Type B pancreatic cell (in vitro differentiated cells): ENCODE measurements at regions not wholly inside any gene's neighbourhood (a gene's known extent, or its start where the extent isn't known, plus 50 kb on each side); places are given as distances from the start of the nearest gene placed in this dataset.

ENCODE experiments used
- DNase-seq: peaks from one replicate; pipeline ENCODE4 v3.0.0; 2021; ENCODE audit warnings: mixed read lengths; ENCODE audit not compliant: unreplicated experiment; ENCODE audit errors: extremely low spot score
- H3K27ac Mint-ChIP-seq: 2 replicates; pipeline ENCODE4 v1.8.0; 2021; ENCODE audit warnings: mild to moderate bottlenecking, mixed read lengths
- H3K27me3 Mint-ChIP-seq: 2 replicates; pipeline ENCODE4 v1.8.0; 2021; ENCODE audit warnings: mixed read lengths
- H3K36me3 Mint-ChIP-seq: 2 replicates; pipeline ENCODE4 v1.8.0; 2021; ENCODE audit warnings: mixed read lengths
- H3K4me1 Mint-ChIP-seq: one replicate; pipeline ENCODE4 v1.8.0; 2021; ENCODE audit warnings: mixed read lengths; ENCODE audit not compliant: unreplicated experiment
- H3K4me3 Mint-ChIP-seq: 2 replicates; pipeline ENCODE4 v1.8.0; 2021; ENCODE audit warnings: mild to moderate bottlenecking, mixed read lengths
- H3K9me3 Mint-ChIP-seq: 2 replicates; pipeline ENCODE4 v1.8.0; 2021; ENCODE audit warnings: mixed read lengths
- TF ChIP-seq, protein P1 (sequence below): fragments of 200-600 bp; sonication (generic); conservative IDR thresholded peaks from 2 replicates; pipeline ENCODE4 v1.5.0; 2021; ENCODE audit warnings: antibody characterized with exemption, mild to moderate bottlenecking

DNA sequence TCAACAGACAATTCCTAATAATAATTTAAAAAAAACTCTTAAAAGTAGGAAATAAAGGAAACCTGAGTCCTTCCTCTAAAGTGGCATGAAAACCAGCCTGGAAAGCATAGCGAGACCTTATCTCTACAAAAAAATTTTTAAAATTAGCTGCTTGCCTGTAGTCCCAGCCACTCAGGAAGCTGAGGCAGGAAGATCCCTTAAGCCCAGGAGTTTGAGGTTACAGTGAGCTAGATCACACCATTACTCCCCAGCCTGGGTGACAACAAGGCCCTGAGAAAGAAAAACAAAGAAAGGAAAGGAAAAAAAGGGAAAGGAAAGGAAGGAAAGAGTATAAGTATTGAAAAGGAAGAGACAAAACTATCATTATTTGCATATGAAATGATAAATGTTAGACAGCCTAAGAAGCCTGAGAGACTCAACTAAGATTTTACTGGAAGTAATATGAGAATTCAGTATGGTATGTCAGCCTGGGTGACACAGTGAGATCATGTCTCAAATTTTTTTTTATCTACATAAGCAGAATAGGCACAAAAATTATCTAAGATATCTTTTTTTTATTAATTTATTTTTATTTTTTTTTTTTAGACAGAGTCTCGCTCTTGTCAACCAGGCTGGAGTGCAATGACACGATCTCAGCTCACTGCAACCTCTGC, 113.0 kb downstream of the GOSR1 start:
- TF ChIP-seq, protein P1, sequence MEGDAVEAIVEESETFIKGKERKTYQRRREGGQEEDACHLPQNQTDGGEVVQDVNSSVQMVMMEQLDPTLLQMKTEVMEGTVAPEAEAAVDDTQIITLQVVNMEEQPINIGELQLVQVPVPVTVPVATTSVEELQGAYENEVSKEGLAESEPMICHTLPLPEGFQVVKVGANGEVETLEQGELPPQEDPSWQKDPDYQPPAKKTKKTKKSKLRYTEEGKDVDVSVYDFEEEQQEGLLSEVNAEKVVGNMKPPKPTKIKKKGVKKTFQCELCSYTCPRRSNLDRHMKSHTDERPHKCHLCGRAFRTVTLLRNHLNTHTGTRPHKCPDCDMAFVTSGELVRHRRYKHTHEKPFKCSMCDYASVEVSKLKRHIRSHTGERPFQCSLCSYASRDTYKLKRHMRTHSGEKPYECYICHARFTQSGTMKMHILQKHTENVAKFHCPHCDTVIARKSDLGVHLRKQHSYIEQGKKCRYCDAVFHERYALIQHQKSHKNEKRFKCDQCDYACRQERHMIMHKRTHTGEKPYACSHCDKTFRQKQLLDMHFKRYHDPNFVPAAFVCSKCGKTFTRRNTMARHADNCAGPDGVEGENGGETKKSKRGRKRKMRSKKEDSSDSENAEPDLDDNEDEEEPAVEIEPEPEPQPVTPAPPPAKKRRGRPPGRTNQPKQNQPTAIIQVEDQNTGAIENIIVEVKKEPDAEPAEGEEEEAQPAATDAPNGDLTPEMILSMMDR: no peak
- H3K9me3 Mint-ChIP-seq: no peaks in the 10 kb centered on the region

DNA sequence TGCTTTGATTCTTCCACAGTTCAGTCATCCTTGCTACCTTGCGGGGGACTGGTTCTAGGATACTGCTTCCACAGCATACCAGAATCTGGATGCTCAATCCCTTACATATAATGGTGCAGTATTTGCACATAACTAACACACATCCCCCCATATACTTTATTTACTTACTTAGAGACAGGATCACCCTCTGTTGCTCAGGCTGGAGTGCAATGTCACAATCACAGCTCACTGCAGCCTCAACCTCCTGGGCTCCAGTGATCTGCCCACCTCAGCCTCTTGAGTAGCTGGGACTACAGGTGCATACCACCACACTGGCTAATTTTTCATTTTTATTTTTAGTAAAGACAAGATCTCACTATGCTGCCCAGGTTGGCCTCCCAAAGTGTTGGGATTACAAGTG, 112.2 kb downstream of the GOSR1 start:
- TF ChIP-seq, protein P1: no peak
- Mint-ChIP-seq H3K27me3 (peaks cover 3% of the 10 kb centered on the region), H3K4me3 (no peak overlapping the region), H3K36me3 (no peaks in the 10 kb centered on the region), H3K9me3 (no peaks in the 10 kb centered on the region), H3K4me1 (peaks cover 4% of the 10 kb centered on the region), H3K27ac (no peak overlapping the region)
- no peak for DNase-seq

More for the DNA sequence above, 113.0 kb downstream of the GOSR1 start:
- peaks cover 3% of the 10 kb centered on the region for H3K27me3 Mint-ChIP-seq
- no peaks in the 10 kb centered on the region for H3K4me1 Mint-ChIP-seq
- no peak overlapping the region for H3K27ac Mint-ChIP-seq
- H3K4me3 Mint-ChIP-seq: no peak overlapping the region
- H3K36me3 Mint-ChIP-seq: no peaks in the 10 kb centered on the region
- DNase-seq: no peak

DNA sequence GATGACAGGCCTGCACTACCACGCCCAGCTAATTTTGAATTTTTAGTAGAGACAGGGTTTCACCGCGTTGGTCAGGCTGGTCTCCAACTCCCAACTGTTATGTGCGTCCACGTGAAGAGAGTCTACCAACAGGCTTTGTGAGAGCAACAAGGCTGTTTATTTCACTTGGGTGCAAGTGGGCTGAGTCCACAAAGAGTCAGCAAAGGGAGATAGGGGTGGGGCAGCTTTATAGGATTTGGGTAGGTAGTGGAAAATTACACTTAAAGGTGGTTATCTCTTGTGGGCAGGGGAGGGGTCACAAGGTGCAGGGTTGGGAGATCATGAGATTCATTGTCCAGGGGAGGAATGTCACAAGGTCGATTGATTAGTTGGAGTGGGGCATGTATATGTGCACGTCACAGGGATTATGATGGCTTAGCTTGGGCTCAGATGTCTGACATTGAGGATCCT, 111.6 kb downstream of the GOSR1 start:
- no peaks in the 10 kb centered on the region for H3K9me3 Mint-ChIP-seq

DNA sequence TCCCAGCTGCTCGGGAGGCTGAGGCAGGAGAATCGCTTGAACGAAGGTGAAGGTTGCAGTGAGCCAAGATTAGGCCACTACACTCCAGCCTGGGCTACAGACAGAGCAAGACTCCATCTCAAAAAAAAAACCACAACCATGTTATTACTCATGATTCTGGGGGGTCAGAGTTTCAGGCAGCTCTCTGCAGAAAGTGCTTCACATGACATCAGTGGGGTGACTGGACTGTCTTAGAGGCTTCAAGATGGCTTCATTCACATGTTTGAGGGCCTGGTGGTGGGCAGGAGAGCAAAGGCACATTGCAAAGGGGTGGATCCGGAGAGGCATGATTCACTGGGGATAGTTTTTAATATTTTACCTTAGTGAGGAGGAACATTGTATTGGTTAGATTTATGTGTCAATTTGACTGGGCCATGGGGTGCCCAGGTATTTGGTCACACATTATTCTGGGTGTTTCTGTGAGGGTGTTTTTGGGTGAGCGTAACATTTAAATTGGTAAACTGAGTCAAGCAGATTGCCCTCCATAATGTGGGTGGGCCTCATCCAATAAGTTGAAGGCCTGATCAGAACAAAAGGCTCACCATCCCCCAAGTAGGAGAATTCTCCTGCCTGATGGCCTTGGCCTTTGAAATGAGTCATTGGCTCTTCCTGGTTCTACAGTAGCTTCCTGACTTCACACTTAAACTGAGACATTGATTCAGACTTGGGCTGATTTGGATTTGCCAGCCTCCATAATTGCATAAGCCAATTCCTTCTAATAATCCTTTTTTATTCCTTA, 109.8 kb downstream of the GOSR1 start:
- Mint-ChIP-seq H3K4me1 (peaks cover 5% of the 10 kb centered on the region), H3K27ac (no peak overlapping the region), H3K4me3 (no peak overlapping the region), H3K36me3 (no peaks in the 10 kb centered on the region), H3K9me3 (no peaks in the 10 kb centered on the region), H3K27me3 (peaks cover 3% of the 10 kb centered on the region)
- no peak for DNase-seq
- TF ChIP-seq, protein P1: no peak

More for the DNA sequence above, 111.6 kb downstream of the GOSR1 start:
- Mint-ChIP-seq H3K27me3 (peaks cover 3% of the 10 kb centered on the region), H3K4me3 (no peak overlapping the region), H3K4me1 (peaks cover 5% of the 10 kb centered on the region), H3K36me3 (no peaks in the 10 kb centered on the region), H3K27ac (no peak overlapping the region)
- TF ChIP-seq, protein P1: no peak
- no peak for DNase-seq

DNA sequence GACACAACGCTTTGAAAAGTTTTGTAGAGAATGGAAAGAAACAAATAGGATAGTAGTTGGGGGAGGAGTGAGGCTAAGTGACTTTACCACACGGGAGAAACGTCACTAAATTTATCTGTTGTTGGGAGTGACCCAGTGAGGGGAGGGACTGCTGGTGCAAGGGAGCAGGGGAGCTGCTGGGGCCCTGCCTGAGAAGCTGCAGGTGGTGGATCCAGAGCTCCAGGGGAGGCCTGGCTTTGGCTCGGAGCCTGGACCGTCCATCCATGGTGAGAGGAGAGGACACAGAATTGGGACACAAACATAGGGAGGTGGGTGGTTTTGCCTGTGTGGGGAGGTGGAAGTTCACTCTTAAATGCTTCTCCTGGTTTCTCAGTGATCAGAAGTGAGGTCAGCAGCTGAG, 107.6 kb downstream of the GOSR1 start:
- TF ChIP-seq, protein P1: no peak
- Mint-ChIP-seq H3K9me3 (no peaks in the 10 kb centered on the region), H3K27me3 (peaks cover 4% of the 10 kb centered on the region), H3K4me1 (peaks cover 5% of the 10 kb centered on the region), H3K4me3 (no peak overlapping the region), H3K27ac (no peak overlapping the region), H3K36me3 (no peaks in the 10 kb centered on the region)
- no peak for DNase-seq
